T-helper 2 cell treated with Interferon-gamma antibody and Interleukin-4, amounts not matched to agents 100 ng/mL and 5 ng/mL, for 36 hours (primary cell): ENCODE measurements at regions not wholly inside any gene's neighbourhood (a gene's known extent, or its start where the extent isn't known, plus 50 kb on each side); places are given as distances from the start of the nearest gene placed in this dataset.
"Not testable (repeated sequence)": the region's sequence is repeated elsewhere in the genome, so short reads cannot be mapped to it uniquely, and the experiment has no call there.

ENCODE experiments used
- intact Hi-C: fragments of 100-400 bp; cut with micrococcal nuclease; formaldehyde crosslinking; loops from one replicate; pipeline ENCODE4 v1.15.1; 2023

GRCh38 chr10:29363930-29364329 is 75.1 kb downstream of the LYZL1 start:
- intact Hi-C loops = not testable (repeated sequence)

GRCh38 chr10:29366206-29366605 is 77.3 kb downstream of the LYZL1 start:
- intact Hi-C loops = not testable (repeated sequence)

GRCh38 chr10:29369419-29369818 is 80.5 kb downstream of the LYZL1 start:
- intact Hi-C loops = no loop called here

GRCh38 chr10:29370097-29371092 is 81.5 kb downstream of the LYZL1 start:
- intact Hi-C loops = no loop called here

GRCh38 chr10:29372920-29373319 is 84.0 kb downstream of the LYZL1 start:
- intact Hi-C loops = no loop called here

- intact Hi-C loops = no loop called here
Observed at GRCh38 chr10:29374162-29374561, 85.3 kb downstream of the LYZL1 start.

- intact Hi-C loops = loop anchor here (2.0 to 5.0 kb wide), 2 partner anchors 71 to 121 kb away; no protein-coding TSS in a partner anchor
Observed at GRCh38 chr10:29375888-29376287, 87.0 kb downstream of the LYZL1 start.

- intact Hi-C loops = loop anchor here (1.0 to 5.0 kb wide), 3 partner anchors 69 to 213 kb away; no protein-coding TSS in a partner anchor
Observed at GRCh38 chr10:29377333-29377961, 88.6 kb downstream of the LYZL1 start.

- intact Hi-C loops = loop anchor here (5.0 kb wide), 1 partner anchor 119 kb away; no protein-coding TSS in a partner anchor
Observed at GRCh38 chr10:29378106-29378505, 89.2 kb downstream of the LYZL1 start.

- intact Hi-C loops = loop anchor here (5.0 kb wide), 1 partner anchor 118 kb away; no protein-coding TSS in a partner anchor
Observed at GRCh38 chr10:29379208-29379607, 90.3 kb downstream of the LYZL1 start.

GRCh38 chr10:29379777-29380598 is 91.1 kb downstream of the LYZL1 start:
- intact Hi-C loops = loop anchor here (5.0 kb wide), 1 partner anchor 117 kb away; no protein-coding TSS in a partner anchor

- intact Hi-C loops = not testable (repeated sequence)
Observed at GRCh38 chr10:29380599-29381511, 92.0 kb downstream of the LYZL1 start.

GRCh38 chr10:29386342-29386999 is 97.6 kb downstream of the LYZL1 start:
- intact Hi-C loops = loop anchor here (2.0 kb wide), 1 partner anchor 62 kb away; no protein-coding TSS in a partner anchor

- intact Hi-C loops = loop anchor here (2.0 kb wide), 1 partner anchor 62 kb away; no protein-coding TSS in a partner anchor
Observed at GRCh38 chr10:29387269-29387668, 98.4 kb downstream of the LYZL1 start.

GRCh38 chr10:29388112-29388511 is 99.2 kb downstream of the LYZL1 start:
- intact Hi-C loops = not testable (repeated sequence)

- intact Hi-C loops = no loop called here
Observed at GRCh38 chr10:29389493-29389892, 100.6 kb downstream of the LYZL1 start.

GRCh38 chr10:29389935-29390334 is 101.1 kb downstream of the LYZL1 start:
- intact Hi-C loops = no loop called here

GRCh38 chr10:29392376-29393021 is 103.6 kb downstream of the LYZL1 start:
- intact Hi-C loops = no loop called here
